ENCODE measurements at regions not wholly inside any gene's neighbourhood (a gene's known extent, or its start where the extent isn't known, plus 50 kb on each side); places are given as distances from the start of the nearest gene placed in this dataset.

DNA sequence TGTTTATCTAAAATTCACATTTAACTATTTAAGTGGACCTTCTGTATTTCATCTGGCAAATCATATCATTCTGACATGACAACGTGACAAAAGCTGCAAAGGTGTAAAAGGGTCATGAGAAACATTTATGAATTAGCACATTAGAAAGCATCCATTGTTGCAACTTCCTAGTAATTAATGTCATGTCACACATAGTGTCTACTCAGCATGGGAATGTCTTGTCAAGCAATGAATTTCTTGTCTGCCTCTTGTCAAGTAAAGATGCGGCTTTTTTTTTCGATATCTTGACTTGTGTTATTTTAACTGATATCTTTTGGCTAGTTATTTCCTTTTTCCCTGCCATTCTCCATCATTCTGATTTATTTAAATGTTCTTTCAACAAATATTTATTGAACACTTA, 463.5 kb upstream of the CXorf51B start:
- no peak for DNase-seq
- intact Hi-C loops (cut with DNase I): no loop called here

DNA sequence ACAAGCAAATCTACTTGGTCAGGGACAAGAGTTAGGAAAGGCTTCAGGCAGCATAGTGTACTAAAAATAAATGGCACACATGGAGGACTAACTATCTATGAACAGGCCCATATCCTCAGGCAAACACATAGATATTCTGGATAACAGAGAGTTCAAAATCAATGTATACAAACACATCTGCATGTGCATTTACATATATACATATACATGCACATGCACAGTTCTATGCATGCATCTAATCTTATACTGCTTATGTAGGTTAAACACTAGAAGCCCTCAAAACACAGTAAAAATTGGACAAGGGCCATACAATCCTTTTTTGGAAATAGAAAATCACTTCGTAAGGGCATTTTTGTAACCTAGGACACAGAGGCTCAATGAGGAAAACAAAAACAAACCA, 458.0 kb upstream of the CXorf51B start:
- intact Hi-C loops (cut with DNase I): no loop called here
- DNase-seq: no peak

DNA sequence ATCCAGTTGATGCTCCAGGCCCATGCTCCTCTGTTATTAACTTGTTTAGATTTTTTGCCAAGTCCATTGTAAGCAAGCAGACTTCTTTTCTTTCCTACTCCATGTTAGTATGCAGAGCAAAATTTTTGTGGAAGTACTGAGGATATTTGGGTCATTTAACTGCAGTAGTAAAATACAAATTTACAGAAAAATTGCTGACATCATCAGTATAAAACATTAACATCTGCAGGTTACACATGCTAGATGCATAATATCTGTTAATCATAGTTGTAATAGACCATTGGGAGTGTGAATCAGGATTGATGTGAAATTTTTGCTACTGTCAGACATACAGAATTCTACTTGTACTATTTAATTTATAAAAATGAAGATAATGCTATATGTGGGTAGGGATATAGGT, 454.1 kb upstream of the CXorf51B start:
- DNase-seq: no peak
- intact Hi-C loops (cut with DNase I): no loop called here

DNA sequence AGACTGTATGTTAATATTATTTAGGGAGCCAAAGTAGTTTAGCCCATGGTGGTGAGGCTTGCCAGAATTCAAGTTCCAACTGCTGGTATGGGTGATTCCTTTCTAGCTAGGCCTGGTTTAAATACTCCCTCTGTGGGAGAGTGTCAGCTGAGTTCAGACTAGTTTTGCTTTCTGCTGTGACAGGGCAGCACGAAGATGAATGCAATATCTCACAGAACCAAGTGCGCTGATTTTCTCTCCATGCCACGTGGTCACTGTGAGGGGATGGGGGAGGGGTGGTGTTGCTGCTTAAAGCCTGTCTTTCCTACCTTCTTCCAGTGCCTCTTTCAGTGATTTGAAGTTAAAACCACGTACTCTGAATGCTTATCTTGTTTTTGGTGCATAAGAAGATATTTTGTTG, 445.7 kb upstream of the CXorf51B start:
- intact Hi-C loops (cut with DNase I): no loop called here
- DNase-seq: peak in 1 of 10 donors; percentile 5

DNA sequence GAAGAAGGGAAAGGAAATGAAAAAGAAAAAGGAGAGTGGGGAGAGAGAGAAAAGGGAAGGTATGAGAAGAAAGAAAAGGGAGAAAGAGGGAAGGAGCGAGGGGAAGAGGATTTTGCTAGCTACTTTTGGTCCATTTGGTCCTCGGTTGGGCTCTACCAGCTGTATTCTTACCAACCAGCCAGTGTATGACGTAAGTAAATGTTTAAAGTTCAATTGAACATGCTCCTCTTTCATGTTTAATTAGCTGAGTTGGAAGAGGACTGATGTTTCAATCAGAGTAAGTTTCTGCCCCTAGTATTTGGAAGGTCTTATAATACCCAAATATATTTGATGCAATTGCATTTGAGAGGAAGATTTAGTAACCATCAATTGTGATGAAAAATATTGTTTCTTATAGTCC, 424.0 kb upstream of the CXorf51B start:
- DNase-seq: no peak
- intact Hi-C loops (cut with DNase I): no loop called here

DNA sequence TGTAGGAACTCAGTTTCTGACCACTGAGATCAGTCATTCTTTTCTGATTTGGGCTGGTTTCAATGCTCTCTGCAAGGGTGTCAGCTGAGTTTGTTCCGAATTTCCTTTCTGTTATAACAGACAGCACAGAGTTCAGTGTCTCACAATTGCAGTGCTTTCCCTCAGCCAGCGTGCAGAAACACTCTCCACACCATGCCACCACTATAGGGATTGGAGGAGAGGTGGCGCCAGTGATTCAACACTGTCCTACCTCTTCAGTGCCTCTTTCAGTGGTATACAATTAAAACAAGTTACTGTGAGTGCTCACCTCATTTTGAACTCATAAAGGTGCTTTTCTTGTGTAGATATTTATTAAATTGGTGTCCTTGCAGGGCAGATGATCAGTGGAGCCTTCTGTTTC, 413.2 kb upstream of the CXorf51B start:
- intact Hi-C loops (cut with DNase I): no loop called here

DNA sequence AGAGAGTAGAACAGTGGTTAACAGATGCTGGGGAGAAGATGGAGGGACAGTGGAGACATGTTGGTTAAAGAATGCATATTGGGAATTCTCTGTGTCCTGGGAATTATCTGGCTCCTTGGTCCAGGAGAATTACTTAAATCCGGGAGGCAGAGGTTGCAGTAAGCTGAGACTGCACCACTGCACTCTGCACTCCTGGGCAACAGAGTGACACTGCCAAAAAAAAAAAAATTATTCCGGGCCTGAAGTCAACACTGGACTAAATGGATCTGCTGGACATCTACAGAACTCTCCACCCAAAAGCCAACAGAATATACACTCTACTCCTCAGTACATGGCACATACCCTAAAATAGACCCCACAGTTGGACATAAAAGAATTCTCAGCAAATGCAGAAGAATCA, 400.0 kb upstream of the CXorf51B start:
- no peak for DNase-seq
- intact Hi-C loops (cut with DNase I): no loop called here

More for the DNA sequence above, 413.2 kb upstream of the CXorf51B start:
- DNase-seq: no peak

DNA sequence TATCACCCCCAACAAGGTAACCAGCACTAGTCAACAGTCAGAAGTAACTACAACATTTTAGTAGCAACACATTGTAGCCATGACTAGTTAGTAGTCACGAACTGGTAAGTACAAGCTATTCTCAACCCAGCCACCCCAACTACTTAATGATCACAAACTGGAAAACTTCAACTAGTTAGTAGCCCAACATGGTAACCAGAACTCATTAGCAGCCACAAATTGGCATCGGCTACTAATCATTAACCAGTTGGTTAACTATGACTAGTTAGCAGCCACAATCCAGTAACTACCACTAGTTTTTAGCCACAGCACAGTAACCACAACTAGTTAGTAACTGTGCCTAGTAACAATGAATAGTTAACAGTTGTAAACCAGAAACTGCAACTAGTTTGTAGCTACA, 385.1 kb upstream of the CXorf51B start:
- intact Hi-C loops (cut with DNase I): no loop called here
- no peak for DNase-seq

DNA sequence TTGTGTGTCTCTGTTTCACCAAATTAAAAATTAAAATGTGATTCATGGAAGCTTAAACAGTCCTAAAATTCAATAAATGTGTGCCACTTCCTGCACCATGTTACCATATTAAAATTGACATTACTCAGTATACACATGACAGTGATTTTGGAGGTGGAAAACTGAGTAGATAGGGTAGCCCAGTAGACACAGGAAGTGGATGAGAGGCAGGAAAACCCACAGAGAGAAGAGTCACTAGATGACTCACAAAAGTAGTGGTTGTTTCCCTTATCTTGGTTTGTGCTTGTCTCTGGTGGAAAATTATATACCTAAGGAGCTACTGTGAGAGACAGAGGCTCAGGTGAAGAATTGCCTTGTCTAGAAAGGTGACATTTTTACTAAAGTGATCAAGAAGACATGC, 375.8 kb upstream of the CXorf51B start:
- intact Hi-C loops (cut with DNase I): no loop called here

DNA sequence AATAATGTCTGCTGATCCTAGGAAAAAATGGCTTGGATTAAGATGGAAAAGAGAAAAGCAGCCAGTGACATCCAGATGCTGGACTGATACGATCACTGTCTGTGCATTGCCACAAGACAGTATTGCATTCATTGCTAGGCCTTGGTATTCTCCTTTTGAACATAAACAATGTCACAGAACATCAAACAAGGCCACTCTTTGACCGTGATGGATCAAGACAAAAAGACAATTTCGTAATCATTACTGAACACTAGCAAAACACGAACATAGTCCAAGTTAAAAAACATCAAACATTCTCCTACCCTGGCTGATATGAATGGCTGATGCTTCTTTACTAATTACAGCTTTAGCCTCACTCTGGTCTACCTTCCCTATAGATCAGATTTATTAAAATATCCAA, 374.1 kb upstream of the CXorf51B start:
- DNase-seq: no peak
- intact Hi-C loops (cut with DNase I): no loop called here

More for the DNA sequence above, 375.8 kb upstream of the CXorf51B start:
- DNase-seq: no peak

DNA sequence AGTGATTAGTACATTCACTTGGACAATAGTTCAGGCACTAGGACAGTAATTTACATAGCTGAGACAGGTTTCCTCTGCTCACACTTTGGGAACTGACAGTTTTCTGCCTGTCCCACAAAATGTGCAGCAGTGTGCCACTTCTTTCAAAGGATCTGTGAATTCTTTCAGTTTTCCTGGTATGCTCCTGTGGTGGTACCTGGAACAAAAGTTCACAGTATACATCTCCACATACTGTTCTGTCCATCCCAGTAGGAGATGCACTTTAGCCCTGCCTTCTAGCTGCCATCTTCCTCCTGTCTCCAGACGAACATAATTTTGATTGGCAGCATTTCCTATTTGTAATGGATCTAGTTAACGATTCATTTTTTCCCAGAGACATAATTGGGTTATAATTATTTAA, 360.8 kb upstream of the CXorf51B start:
- intact Hi-C loops (cut with DNase I): no loop called here
- DNase-seq: no peak

DNA sequence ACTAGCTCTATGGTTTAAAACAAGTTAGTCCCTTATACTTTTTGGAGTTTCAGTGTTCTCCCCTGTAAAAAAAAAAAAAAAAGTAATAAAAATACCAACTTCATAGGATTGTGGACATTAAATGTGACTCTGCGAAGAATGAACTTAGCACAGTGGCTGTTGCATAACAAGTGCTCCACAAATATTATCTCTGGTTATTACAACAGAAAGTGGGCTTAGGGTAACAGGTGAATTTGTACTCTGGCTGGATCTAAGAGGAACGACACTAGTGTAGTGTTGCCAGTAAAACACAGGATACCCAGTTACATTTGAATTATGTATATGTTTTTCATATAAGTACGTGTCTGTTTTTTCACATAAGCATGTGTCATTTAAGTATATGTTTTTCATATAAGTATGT, 360.3 kb upstream of the CXorf51B start:
- intact Hi-C loops (cut with DNase I): no loop called here
- DNase-seq: no peak

DNA sequence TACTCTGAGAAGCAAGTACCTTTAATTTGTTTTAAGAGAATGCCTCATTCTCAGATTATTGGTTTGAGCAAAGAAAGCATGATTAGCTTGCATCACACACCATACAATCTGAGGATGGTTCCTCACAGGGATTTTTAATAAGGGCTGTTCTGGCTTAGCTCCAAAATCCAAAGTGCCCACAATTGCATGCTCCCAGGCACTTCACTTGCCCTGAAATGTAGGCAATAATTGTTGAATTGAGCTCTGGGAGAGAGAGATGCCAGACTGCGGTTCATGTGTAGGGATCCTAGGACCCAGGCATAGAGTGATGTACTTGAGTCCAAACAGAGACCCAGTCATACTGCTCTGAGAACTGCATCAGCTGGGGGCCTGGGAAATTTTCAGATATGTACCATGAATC, 358.4 kb upstream of the CXorf51B start:
- intact Hi-C loops (cut with DNase I): no loop called here
- no peak for DNase-seq

DNA sequence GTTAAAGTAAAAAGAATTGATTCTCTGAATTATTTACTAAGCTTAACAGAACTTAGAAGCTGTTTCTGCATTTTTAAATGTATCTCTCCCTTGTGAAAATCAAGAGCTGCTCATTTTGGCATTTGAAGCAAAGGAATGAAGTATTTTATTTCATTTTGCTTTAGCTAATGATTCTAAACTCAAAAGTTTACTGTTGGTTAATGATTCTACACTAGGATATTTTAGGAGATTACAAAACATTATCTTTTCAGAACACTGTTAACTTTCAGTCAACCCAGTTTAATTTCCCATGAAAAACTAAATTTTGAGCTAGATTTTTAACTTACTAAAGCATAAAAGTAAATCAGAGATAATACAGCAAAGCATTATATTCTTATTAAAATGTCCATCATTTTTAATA, 355.2 kb upstream of the CXorf51B start:
- intact Hi-C loops (cut with DNase I): no loop called here
- no peak for DNase-seq

DNA sequence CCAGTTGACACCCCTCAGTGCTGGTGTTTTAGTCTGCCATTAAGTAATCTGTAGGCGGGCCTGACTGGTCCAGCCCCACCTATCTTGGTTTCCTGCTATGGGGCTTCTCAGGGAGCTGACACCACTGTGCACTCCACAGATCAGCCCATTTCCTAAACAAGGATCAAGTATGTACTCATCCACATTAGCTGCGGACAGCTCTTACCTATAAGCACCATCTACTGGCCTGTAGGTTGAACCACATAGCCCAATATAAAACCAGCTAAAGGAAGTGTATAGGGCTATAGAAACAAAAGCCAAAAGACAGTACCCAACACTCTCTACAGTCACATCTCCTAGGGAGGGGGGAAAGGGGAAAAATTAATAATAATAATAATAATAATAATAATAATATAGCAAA, 353.5 kb upstream of the CXorf51B start:
- intact Hi-C loops (cut with DNase I): no loop called here
- no peak for DNase-seq

DNA sequence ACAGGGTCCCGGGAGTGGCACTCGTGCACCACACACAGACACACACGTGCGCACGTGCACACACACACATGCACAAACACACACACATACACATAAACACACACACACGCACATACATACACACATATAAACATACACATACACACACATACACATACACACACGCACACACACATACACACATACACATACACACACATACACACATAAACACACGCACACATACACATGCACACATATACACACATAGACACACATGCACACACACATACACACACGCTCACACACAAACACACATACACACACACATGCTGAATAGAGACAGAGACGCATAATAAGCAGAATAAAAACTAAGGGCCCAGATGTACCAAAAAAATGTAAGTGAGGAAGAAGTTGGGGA, 332.2 kb upstream of the CXorf51B start:
- intact Hi-C loops (cut with DNase I): no loop called here
- DNase-seq: no peak

DNA sequence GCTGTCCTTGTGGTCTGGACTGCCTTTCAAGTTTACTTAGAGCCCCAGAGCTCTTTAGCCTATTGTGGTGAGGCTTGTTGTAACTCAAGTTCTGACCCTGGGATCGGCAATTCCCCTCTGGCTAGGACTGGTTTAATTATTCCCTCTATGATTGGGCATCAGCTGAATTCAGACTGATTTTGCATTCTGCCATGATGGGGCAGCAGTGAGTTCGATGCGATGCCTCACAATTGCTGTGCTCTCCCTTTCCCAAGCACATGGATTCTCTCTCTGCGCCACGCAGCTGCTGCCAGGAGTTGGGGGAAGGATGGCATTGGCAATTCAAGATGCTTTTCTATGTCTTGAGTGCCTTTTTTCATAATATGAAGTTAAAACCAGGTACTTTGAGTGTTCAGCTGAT, 327.8 kb upstream of the CXorf51B start:
- no peak for DNase-seq
- intact Hi-C loops (cut with DNase I): no loop called here
